VCaP (cell line): ENCODE measurements at regions not wholly inside any gene's neighbourhood (a gene's known extent, or its start where the extent isn't known, plus 50 kb on each side); places are given as distances from the start of the nearest gene placed in this dataset.

Experiments
- H3K27ac ChIP-seq: fragments of 450-650 bp; 2 replicates; pipeline ENCODE4 v1.5.1; 2017
- CTCF ChIP-seq: fragments of 450-650 bp; conservative IDR thresholded peaks from 2 replicates; pipeline ENCODE4 v1.5.1; 2017; ENCODE audit warnings: mild to moderate bottlenecking, moderate library complexity

GRCh38 chr10:62721687-62722086 lies 82.8 kb upstream of the ADO start:
- H3K27ac ChIP-seq: no peak overlapping the region
- TF ChIP-seq CTCF: no peak

- no peak overlapping the region for H3K27ac ChIP-seq
- no peak for TF ChIP-seq CTCF
These were observed 81.1 kb upstream of the ADO start for GRCh38 chr10:62723375-62723774.

GRCh38 chr10:62724465-62724864 lies 80.1 kb upstream of the ADO start:
- H3K27ac ChIP-seq: no peak overlapping the region
- TF ChIP-seq CTCF: no peak

- H3K27ac ChIP-seq: no peak overlapping the region
- TF ChIP-seq CTCF: no peak
These were observed 78.4 kb upstream of the ADO start for GRCh38 chr10:62726142-62726541.

- no peak overlapping the region for H3K27ac ChIP-seq
- TF ChIP-seq CTCF: no peak
These were observed 77.9 kb upstream of the ADO start for GRCh38 chr10:62726638-62727037.

GRCh38 chr10:62727934-62728333 lies 76.6 kb upstream of the ADO start:
- H3K27ac ChIP-seq: no peak overlapping the region
- no peak for TF ChIP-seq CTCF

- no peak for TF ChIP-seq CTCF
- no peak overlapping the region for H3K27ac ChIP-seq
These were observed 76.0 kb upstream of the ADO start for GRCh38 chr10:62728479-62728878.
